ENCODE measurements at regions not wholly inside any gene's neighbourhood (a gene's known extent, or its start where the extent isn't known, plus 50 kb on each side); places are given as distances from the start of the nearest gene placed in this dataset.

DNA sequence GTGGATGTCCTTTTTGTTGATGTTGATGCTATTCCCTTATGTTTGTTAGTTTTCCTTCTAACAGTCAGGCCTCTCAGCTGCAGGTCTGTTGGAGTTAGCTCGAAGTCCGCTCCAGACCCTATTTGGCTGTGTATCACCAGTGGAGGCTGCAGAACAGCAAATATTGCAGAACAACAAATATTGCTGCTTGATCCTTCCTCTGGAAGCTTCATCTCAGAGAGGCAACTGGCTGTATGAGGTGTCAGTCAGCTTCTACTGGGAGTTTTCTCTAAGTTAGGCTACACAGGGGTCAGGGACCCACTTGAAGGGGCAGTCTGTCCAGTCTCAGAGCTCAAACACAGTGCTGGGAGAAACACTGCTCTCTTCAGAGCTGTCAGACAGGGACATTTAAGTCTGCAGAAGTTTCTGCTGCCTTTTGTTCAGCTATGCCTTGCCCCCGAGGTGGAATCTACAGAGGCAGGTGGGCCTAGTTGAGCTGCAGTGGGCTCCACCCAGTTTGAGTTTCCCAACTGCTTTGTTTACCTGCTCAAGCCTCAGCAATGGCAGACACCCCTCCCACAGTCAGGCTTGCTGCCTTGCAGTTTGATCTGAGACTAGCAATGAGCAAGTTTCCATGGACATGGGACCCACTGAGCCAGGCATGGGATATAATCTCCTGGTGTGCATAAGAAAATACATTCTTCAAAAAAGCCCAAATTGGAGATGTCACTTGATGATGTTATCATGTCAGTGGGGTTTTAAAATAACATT lies 99.5 kb downstream of the KDM5D start:
- Histone ChIP-seq H3K4me3 (ENCODE audit: low read length) (no peak overlapping the region), H3K27ac (ENCODE audit: low read length) (no peak overlapping the region), H3K27me3 (ENCODE audit: control insufficient read depth, insufficient read depth, low read length) (no peaks in the 10 kb centered on the region), H3K4me1 (ENCODE audit: control insufficient read depth, insufficient read depth, low read length) (no peaks in the 10 kb centered on the region), H3K36me3 (ENCODE audit: control insufficient read depth, insufficient read depth, low read length) (no peaks in the 10 kb centered on the region), H3K9me3 (ENCODE audit: control insufficient read depth, insufficient read depth, low read length) (no peaks in the 10 kb centered on the region)
- TF ChIP-seq, protein P1, sequence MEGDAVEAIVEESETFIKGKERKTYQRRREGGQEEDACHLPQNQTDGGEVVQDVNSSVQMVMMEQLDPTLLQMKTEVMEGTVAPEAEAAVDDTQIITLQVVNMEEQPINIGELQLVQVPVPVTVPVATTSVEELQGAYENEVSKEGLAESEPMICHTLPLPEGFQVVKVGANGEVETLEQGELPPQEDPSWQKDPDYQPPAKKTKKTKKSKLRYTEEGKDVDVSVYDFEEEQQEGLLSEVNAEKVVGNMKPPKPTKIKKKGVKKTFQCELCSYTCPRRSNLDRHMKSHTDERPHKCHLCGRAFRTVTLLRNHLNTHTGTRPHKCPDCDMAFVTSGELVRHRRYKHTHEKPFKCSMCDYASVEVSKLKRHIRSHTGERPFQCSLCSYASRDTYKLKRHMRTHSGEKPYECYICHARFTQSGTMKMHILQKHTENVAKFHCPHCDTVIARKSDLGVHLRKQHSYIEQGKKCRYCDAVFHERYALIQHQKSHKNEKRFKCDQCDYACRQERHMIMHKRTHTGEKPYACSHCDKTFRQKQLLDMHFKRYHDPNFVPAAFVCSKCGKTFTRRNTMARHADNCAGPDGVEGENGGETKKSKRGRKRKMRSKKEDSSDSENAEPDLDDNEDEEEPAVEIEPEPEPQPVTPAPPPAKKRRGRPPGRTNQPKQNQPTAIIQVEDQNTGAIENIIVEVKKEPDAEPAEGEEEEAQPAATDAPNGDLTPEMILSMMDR (IDR thresholded peaks at IDR 0.05): no peak
- Mint-ChIP-seq H3K9me3 (no peaks in the 10 kb centered on the region), H3K27me3 (ENCODE audit: low read depth in 2 of 2) (no peaks in the 10 kb centered on the region), H3K4me3 (no peak overlapping the region), H3K36me3 (no peaks in the 10 kb centered on the region), H3K27ac (no peak overlapping the region), H3K4me1 (no peaks in the 10 kb centered on the region)
- ATAC-seq (no peak), DNase-seq (no peak)
- intact Hi-C loops (cut with micrococcal nuclease): no loop called here
- WGBS (ENCODE audit: insufficient coverage): 80% methylated on average over 3 of the region's 3 CpGs

DNA sequence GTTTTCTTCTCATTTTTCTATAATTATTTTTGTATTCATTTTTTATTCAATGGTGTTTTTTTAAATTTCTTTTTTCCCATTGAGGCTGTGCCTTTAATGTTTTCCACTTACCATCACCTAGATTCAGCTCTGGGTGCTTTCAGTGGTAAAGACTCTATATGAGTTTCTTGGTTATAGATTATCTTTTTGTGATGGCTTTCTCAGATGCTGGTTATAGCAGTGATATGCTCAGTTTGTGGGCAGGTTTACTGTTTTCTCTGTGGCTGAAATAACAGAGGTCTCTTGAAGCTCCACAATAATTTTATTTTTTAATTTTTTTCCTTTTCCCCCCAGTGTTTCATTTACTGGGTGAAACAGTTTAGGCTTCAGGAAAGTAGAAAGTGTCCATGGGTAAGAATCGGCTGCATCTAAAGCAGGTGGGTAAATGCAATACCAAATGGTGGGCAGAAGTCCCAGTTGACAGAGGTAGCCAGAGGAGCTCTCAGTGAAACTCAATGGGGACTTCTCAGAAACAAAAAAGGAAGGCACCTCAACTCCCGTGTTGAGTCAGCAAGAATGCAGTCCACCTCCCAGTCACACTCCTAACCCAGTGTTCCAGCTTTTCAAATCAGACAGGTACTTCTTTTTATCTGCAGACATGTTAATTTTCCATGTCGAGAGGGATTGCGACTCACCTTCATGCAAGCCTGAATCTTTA lies 106.7 kb downstream of the KDM5D start:
- H3K27ac Mint-ChIP-seq: no peak overlapping the region
- no peak overlapping the region for H3K27ac ChIP-seq (ENCODE audit: low read length)
- no peaks in the 10 kb centered on the region for H3K4me1 ChIP-seq (ENCODE audit: control insufficient read depth, insufficient read depth, low read length)
- H3K4me3 ChIP-seq (ENCODE audit: low read length): no peak overlapping the region
- no peaks in the 10 kb centered on the region for H3K27me3 ChIP-seq (ENCODE audit: control insufficient read depth, insufficient read depth, low read length)
- no peaks in the 10 kb centered on the region for H3K27me3 Mint-ChIP-seq (ENCODE audit: low read depth in 2 of 2)
- H3K9me3 Mint-ChIP-seq: peaks cover 0 to 2% of the 10 kb centered on the region in 2 donors
- H3K9me3 ChIP-seq (ENCODE audit: control insufficient read depth, insufficient read depth, low read length): no peaks in the 10 kb centered on the region
- no peaks in the 10 kb centered on the region for H3K36me3 ChIP-seq (ENCODE audit: control insufficient read depth, insufficient read depth, low read length)
- H3K4me1 Mint-ChIP-seq: no peaks in the 10 kb centered on the region
- no peak overlapping the region for H3K4me3 Mint-ChIP-seq
- TF ChIP-seq, protein P1 (IDR thresholded peaks at IDR 0.05): no peak
- no peaks in the 10 kb centered on the region for H3K36me3 Mint-ChIP-seq
- no peak for ATAC-seq
- intact Hi-C loops (cut with micrococcal nuclease): no loop called here
- DNase-seq: no peak
- WGBS (ENCODE audit: insufficient coverage): 91% methylated on average over 4 of the region's 4 CpGs

DNA sequence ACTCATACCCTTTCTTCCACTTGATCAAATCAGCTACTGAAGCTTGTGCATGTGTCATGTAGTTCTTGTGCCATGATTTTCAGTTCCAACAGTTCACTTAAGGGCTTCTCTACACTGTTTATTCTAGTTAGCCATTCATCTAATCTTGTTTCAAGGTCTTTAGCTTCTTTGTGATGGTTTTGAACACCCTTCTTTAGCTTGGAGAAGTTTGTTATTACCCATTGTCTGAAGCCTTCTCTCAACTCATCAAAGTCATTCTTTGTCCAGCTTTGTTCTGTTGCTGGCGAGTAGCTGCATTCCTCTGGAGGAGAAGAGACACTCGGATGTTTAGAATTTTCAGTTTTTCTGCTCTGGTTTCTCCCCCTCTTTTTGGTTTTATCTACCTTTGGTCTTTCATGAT lies 115.6 kb downstream of the KDM5D start:
- H3K36me3 Mint-ChIP-seq: no peaks in the 10 kb centered on the region
- Histone ChIP-seq H3K27ac (ENCODE audit: low read length) (no peak overlapping the region), H3K27me3 (ENCODE audit: control insufficient read depth, insufficient read depth, low read length) (no peaks in the 10 kb centered on the region), H3K4me3 (ENCODE audit: low read length) (no peak overlapping the region), H3K4me1 (ENCODE audit: control insufficient read depth, insufficient read depth, low read length) (no peaks in the 10 kb centered on the region), H3K9me3 (ENCODE audit: control insufficient read depth, insufficient read depth, low read length) (no peaks in the 10 kb centered on the region), H3K36me3 (ENCODE audit: control insufficient read depth, insufficient read depth, low read length) (no peaks in the 10 kb centered on the region)
- H3K4me3 Mint-ChIP-seq: no peak overlapping the region
- peaks cover 0 to 3% of the 10 kb centered on the region in 2 donors for H3K27me3 Mint-ChIP-seq (ENCODE audit: low read depth in 2 of 2)
- intact Hi-C loops (cut with micrococcal nuclease): no loop called here
- H3K4me1 Mint-ChIP-seq: no peaks in the 10 kb centered on the region
- H3K9me3 Mint-ChIP-seq: peaks cover 0 to 2% of the 10 kb centered on the region in 2 donors
- DNase-seq: no peak
- TF ChIP-seq, protein P1 (IDR thresholded peaks at IDR 0.05): no peak
- WGBS (ENCODE audit: insufficient coverage): 100% methylated on average over 2 of the region's 2 CpGs
- H3K27ac Mint-ChIP-seq: no peak overlapping the region
- ATAC-seq: no peak
